Spleen (tissue), 7 donors: ENCODE measurements at regions not wholly inside any gene's neighbourhood (a gene's known extent, or its start where the extent isn't known, plus 50 kb on each side); places are given as distances from the start of the nearest gene placed in this dataset.

Experiments
- CTCF ChIP-seq, 11 experiments: fragments of 200-600 bp in 7 of 11; fragments of 450-650 bp in 4 of 11; sonication (generic) in 4 of 11; IDR thresholded peaks in 8 of 11; conservative IDR thresholded peaks in 3 of 11; 1 replicate in 7 of 11; 2 replicates in 4 of 11; pipeline versions ENCODE4 v1.4.0 to v1.8.0; 2016 to 2021; ENCODE audit warnings: antibody characterized with exemption in 11 of 11, inconsistent platforms in 4 of 11, mild to moderate bottlenecking in 1 of 11
- POLR2A ChIP-seq, 3 donors: fragments of 450-650 bp; IDR thresholded peaks; one replicate each; pipeline ENCODE4 v1.5.1; 2017; ENCODE audit warnings: antibody characterized with exemption in 3 of 3, mild to moderate bottlenecking in 1 of 3
- POLR2AphosphoS5 ChIP-seq, 3 donors: sonication (generic); formaldehyde crosslinking; IDR thresholded peaks; one replicate each; pipeline ENCODE4 v1.5.1; 2017; ENCODE audit warnings: antibody characterized with exemption in 3 of 3
- donor health status: DM: no; HTN: no; CAD: no; lungs with moderate emphysema.
- donor health status: DM: no; HTN: no; CAD: no.
- donor health status: DM: no; HTN: no; CAD: no.

- TF ChIP-seq CTCF (IDR thresholded peaks at IDR 0.05 in 8 of 11, conservative IDR thresholded peaks at IDR 0.05 in 3 of 11) (no peak), POLR2A (IDR thresholded peaks at IDR 0.05) (no peak), POLR2AphosphoS5 (IDR thresholded peaks at IDR 0.05) (no peak)
These were observed 181.6 kb upstream of the IRX6 start for GRCh38 chr16:55142405-55142804.
